Esophagus squamous epithelium (tissue), 5 donors: ENCODE measurements at regions not wholly inside any gene's neighbourhood (a gene's known extent, or its start where the extent isn't known, plus 50 kb on each side); places are given as distances from the start of the nearest gene placed in this dataset.

Experiments
- DNase-seq: peaks from one replicate; lab custom pipeline; 2025; lab: John Stamatoyannopoulos, UW
- H3K27ac ChIP-seq, 4 donors: fragments of 200-600 bp; sonication (generic); one replicate each; pipeline ENCODE4 v1.5.1; 2016 to 2019; ENCODE audit warnings: mild to moderate bottlenecking in 1 of 4
- H3K27me3 ChIP-seq, 4 donors: fragments of 200-600 bp; sonication (generic); 1 replicate in 3 of 4; 2 replicates in 1 of 4; pipeline versions ENCODE4 v1.5.1 to v1.6.0; 2017 to 2021; ENCODE audit warnings: antibody characterized with exemption in 1 of 4
- H3K36me3 ChIP-seq, 3 donors: fragments of 200-600 bp; sonication (generic); one replicate each; pipeline ENCODE4 v1.5.1; 2016 to 2019
- H3K4me1 ChIP-seq, 3 donors: fragments of 200-600 bp; sonication (generic); one replicate each; pipeline ENCODE4 v1.5.1; 2017 to 2019
- H3K4me3 ChIP-seq, 4 donors: fragments of 200-600 bp; sonication (generic); 1 replicate in 3 of 4; 2 replicates in 1 of 4; pipeline ENCODE4 v1.5.1; 2016 to 2019; ENCODE audit warnings: mild to moderate bottlenecking in 2 of 4, moderate library complexity in 1 of 4
- H3K9me3 ChIP-seq, 3 donors: fragments of 200-600 bp; sonication (generic); one replicate each; pipeline ENCODE4 v1.5.1; 2016 to 2019
- CTCF ChIP-seq, 6 experiments: fragments of 450-650 bp in 4 of 6; fragments of 200-600 bp in 2 of 6; sonication (generic) in 2 of 6; IDR thresholded peaks; one replicate each; pipeline ENCODE4 v1.5.1; 2016 to 2019; ENCODE audit warnings: antibody characterized with exemption in 6 of 6, mild to moderate bottlenecking in 4 of 6, moderate library complexity in 4 of 6
- POLR2A ChIP-seq, 4 donors: fragments of 450-650 bp; IDR thresholded peaks; one replicate each; pipeline ENCODE4 v1.6.1; 2017; ENCODE audit warnings: antibody characterized with exemption in 4 of 4, mild to moderate bottlenecking in 4 of 4, moderate library complexity in 3 of 4
- WGBS, 2 donors: methylation state at CpG; one replicate each; pipeline ENCODE4 v1.1.5; 2018; 5-methylcytosine and 5-hydroxymethylcytosine counted together
- intact Hi-C: fragments of 100-400 bp; cut with DNase I; formaldehyde crosslinking; loops from one replicate; pipeline ENCODE4 v1.15.0; 2022
- donor health status: DM: yes; HTN: yes; CAD: no.

GRCh38 chr6:40166963-40167362, 232.7 kb upstream of the MOCS1 start:
- Histone ChIP-seq H3K27ac (peak overlapping the region in 2 of 4 donors; percentile 59 to 60), H3K9me3 (no peaks in the 10 kb centered on the region), H3K4me1 (peaks cover 4 to 51% (median 8%) of the 10 kb centered on the region in 3 donors), H3K36me3 (no peaks in the 10 kb centered on the region), H3K27me3 (no peaks in the 10 kb centered on the region), H3K4me3 (no peak overlapping the region)
- DNase-seq, result no peak
- TF ChIP-seq CTCF (IDR thresholded peaks at IDR 0.05) (no peak), POLR2A (IDR thresholded peaks at IDR 0.05) (no peak)
- intact Hi-C loops, result no loop called here

GRCh38 chr6:40165036-40165709, 230.9 kb upstream of the MOCS1 start:
- Histone ChIP-seq H3K4me1 (peaks cover 3 to 41% (median 4%) of the 10 kb centered on the region in 3 donors), H3K36me3 (no peaks in the 10 kb centered on the region), H3K27ac (no peak overlapping the region), H3K27me3 (no peaks in the 10 kb centered on the region), H3K4me3 (no peak overlapping the region), H3K9me3 (no peaks in the 10 kb centered on the region)
- intact Hi-C loops, result no loop called here
- WGBS, 2 donors, result 57 to 58% methylated on average over 7 of the region's 7 CpGs
- TF ChIP-seq CTCF (IDR thresholded peaks at IDR 0.05) (no peak), POLR2A (IDR thresholded peaks at IDR 0.05) (no peak)
- no peak for DNase-seq

GRCh38 chr6:40164345-40164755, 230.1 kb upstream of the MOCS1 start:
- intact Hi-C loops, result no loop called here
- no peak for DNase-seq
- no peak for TF ChIP-seq CTCF (IDR thresholded peaks at IDR 0.05)
- TF ChIP-seq POLR2A (IDR thresholded peaks at IDR 0.05), result no peak
- Histone ChIP-seq H3K36me3 (no peaks in the 10 kb centered on the region), H3K4me1 (peaks cover 3 to 49% (median 4%) of the 10 kb centered on the region in 3 donors), H3K9me3 (no peaks in the 10 kb centered on the region), H3K4me3 (no peak overlapping the region), H3K27ac (no peak overlapping the region), H3K27me3 (no peaks in the 10 kb centered on the region)
- 80 to 91% methylated on average over 7 to 8 of the region's 8 CpGs for WGBS, 2 donors

- intact Hi-C loops, result no loop called here
- no peaks in the 10 kb centered on the region for H3K36me3 ChIP-seq
- WGBS, 2 donors, result 60 to 89% methylated on average over 6 of the region's 7 CpGs
- H3K27ac ChIP-seq, result no peak overlapping the region
- no peaks in the 10 kb centered on the region for H3K27me3 ChIP-seq
- no peak for DNase-seq
- peaks cover 3 to 54% (median 4%) of the 10 kb centered on the region in 3 donors for H3K4me1 ChIP-seq
- H3K9me3 ChIP-seq, result no peaks in the 10 kb centered on the region
- no peak overlapping the region for H3K4me3 ChIP-seq
- TF ChIP-seq CTCF (IDR thresholded peaks at IDR 0.05) (no peak), POLR2A (IDR thresholded peaks at IDR 0.05) (no peak)
Observed at GRCh38 chr6:40163924-40164323, 229.7 kb upstream of the MOCS1 start.

- no peaks in the 10 kb centered on the region for H3K9me3 ChIP-seq
- no peaks in the 10 kb centered on the region for H3K27me3 ChIP-seq
- no peaks in the 10 kb centered on the region for H3K36me3 ChIP-seq
- no peak for DNase-seq
- H3K27ac ChIP-seq, result no peak overlapping the region
- WGBS, 2 donors, result 83 to 95% methylated on average over 5 of the region's 5 CpGs
- H3K4me1 ChIP-seq, result peaks cover under 1 to 41% (median under 1%) of the 10 kb centered on the region in 3 donors
- intact Hi-C loops, result no loop called here
- TF ChIP-seq CTCF (IDR thresholded peaks at IDR 0.05) (no peak), POLR2A (IDR thresholded peaks at IDR 0.05) (no peak)
- no peak overlapping the region for H3K4me3 ChIP-seq
Observed at GRCh38 chr6:40162074-40162473, 227.8 kb upstream of the MOCS1 start.
